WTC11 (cell line): ENCODE measurements at regions not wholly inside any gene's neighbourhood (a gene's known extent, or its start where the extent isn't known, plus 50 kb on each side); places are given as distances from the start of the nearest gene placed in this dataset.

ENCODE experiments used
- ATAC-seq: fragments of 200-7000 bp; cut with Tn5 transposase; 2 replicates; pipeline ENCODE4 v1.10.0; 2021; ENCODE audit warnings: mild to moderate bottlenecking, moderate library complexity
- CTCF ChIA-PET: fragments of 300-600 bp; sonication (Branson Sonifier 250); formaldehyde crosslinking; loops from one replicate; lab custom pipeline; 2021; ENCODE audit warnings: antibody characterized with exemption; lab: Charles Lee
- POLR2A ChIA-PET: fragments of 350-600 bp; sonication (Branson Sonifier 250); formaldehyde crosslinking; loops from one replicate; lab custom pipeline; 2021; ENCODE audit warnings: antibody characterized with exemption; lab: Charles Lee
- DNase-seq: peaks from one replicate; pipeline ENCODE4 v3.0.0; 2021; ENCODE audit warnings: low spot score
- H3K27ac Mint-ChIP-seq: 2 replicates; pipeline ENCODE4 v1.8.0; 2021; ENCODE audit warnings: mixed read lengths
- H3K27me3 Mint-ChIP-seq: 2 replicates; pipeline ENCODE4 v1.8.0; 2021; ENCODE audit warnings: low read depth, mild to moderate bottlenecking, moderate library complexity, mixed read lengths
- H3K36me3 Mint-ChIP-seq: 2 replicates; pipeline ENCODE4 v1.8.0; 2021; ENCODE audit warnings: mixed read lengths
- H3K4me1 Mint-ChIP-seq: 2 replicates; pipeline ENCODE4 v1.8.0; 2022; ENCODE audit warnings: mixed read lengths
- H3K4me3 Mint-ChIP-seq: 2 replicates; pipeline ENCODE4 v1.8.0; 2021; ENCODE audit warnings: mild to moderate bottlenecking, moderate library complexity, mixed read lengths
- H3K9me3 Mint-ChIP-seq: 2 replicates; pipeline ENCODE4 v1.8.0; 2021; ENCODE audit warnings: mixed read lengths
- AFF4 ChIP-seq: sonication (generic); formaldehyde crosslinking; IDR thresholded peaks from 2 replicates; pipeline ENCODE4 v1.8.1; 2023; ENCODE audit warnings: mild to moderate bottlenecking, missing genetic modification reagents, borderline replicate concordance
- ATF2 ChIP-seq: sonication (generic); formaldehyde crosslinking; IDR thresholded peaks from 2 replicates; pipeline ENCODE4 v1.8.1; 2022; ENCODE audit warnings: low read depth, missing genetic modification reagents, borderline replicate concordance
- ERG ChIP-seq: fragments of 250-450 bp; sonication (Bioruptor Pico); IDR thresholded peaks from 2 replicates; pipeline ENCODE4 v1.8.0; 2021; ENCODE audit warnings: mild to moderate bottlenecking
- FOXK1 ChIP-seq: sonication (generic); formaldehyde crosslinking; IDR thresholded peaks from 2 replicates; pipeline ENCODE4 v1.8.0; 2022; ENCODE audit warnings: mild to moderate bottlenecking, moderate library complexity, missing genetic modification reagents
- FOXP4 ChIP-seq: sonication (generic); formaldehyde crosslinking; IDR thresholded peaks from 2 replicates; pipeline ENCODE4 v1.8.0; 2022; ENCODE audit warnings: mild to moderate bottlenecking, missing genetic modification reagents
- GABPB1 ChIP-seq: sonication (generic); formaldehyde crosslinking; IDR thresholded peaks from 2 replicates; pipeline ENCODE4 v1.8.1; 2023; ENCODE audit warnings: mild to moderate bottlenecking, missing genetic modification reagents
- GRHL2 ChIP-seq: fragments of 250-450 bp; sonication (Bioruptor Pico); IDR thresholded peaks from 2 replicates; pipeline ENCODE4 v1.8.0; 2022; ENCODE audit warnings: mild to moderate bottlenecking, moderate library complexity; ENCODE audit not compliant: insufficient replicate concordance, severe bottlenecking
- GTF2I ChIP-seq: fragments of 250-450 bp; sonication (Bioruptor Pico); conservative IDR thresholded peaks from 2 replicates; pipeline ENCODE4 v1.4.0; 2021; ENCODE audit warnings: mild to moderate bottlenecking
- HMGA2 ChIP-seq: fragments of 250-450 bp; sonication (Bioruptor Pico); IDR thresholded peaks from 2 replicates; pipeline ENCODE4 v1.4.0; 2021; ENCODE audit warnings: mild to moderate bottlenecking, moderate library complexity
- JAZF1 ChIP-seq: fragments of 250-450 bp; sonication (Bioruptor Pico); IDR thresholded peaks from 2 replicates; pipeline ENCODE4 v1.9.0; 2021; ENCODE audit warnings: moderate library complexity, mild to moderate bottlenecking, inconsistent platforms
- NFYB ChIP-seq: sonication (generic); formaldehyde crosslinking; conservative IDR thresholded peaks from 2 replicates; pipeline ENCODE4 v1.8.0; 2022; ENCODE audit warnings: low read depth, missing genetic modification reagents
- OVOL2 ChIP-seq: fragments of 250-450 bp; sonication (Bioruptor Pico); IDR thresholded peaks from 2 replicates; pipeline ENCODE4 v1.9.0; 2021; ENCODE audit warnings: mild to moderate bottlenecking, borderline replicate concordance
- PRDM15 ChIP-seq: sonication (generic); formaldehyde crosslinking; IDR thresholded peaks from 2 replicates; pipeline ENCODE4 v1.8.0; 2022; ENCODE audit warnings: missing genetic modification reagents
- PRRX2 ChIP-seq: fragments of 250-450 bp; sonication (Bioruptor Pico); IDR thresholded peaks from 2 replicates; pipeline ENCODE4 v1.8.0; 2021; ENCODE audit warnings: mild to moderate bottlenecking
- SOX15 ChIP-seq: fragments of 250-450 bp; sonication (Bioruptor Pico); IDR thresholded peaks from 2 replicates; pipeline ENCODE4 v1.9.0; 2021; ENCODE audit warnings: mild to moderate bottlenecking
- SP1 ChIP-seq: sonication (generic); formaldehyde crosslinking; conservative IDR thresholded peaks from 2 replicates; pipeline ENCODE4 v1.8.1; 2022; ENCODE audit warnings: missing genetic modification reagents
- ZBTB21 ChIP-seq: sonication (generic); formaldehyde crosslinking; IDR thresholded peaks from 2 replicates; pipeline ENCODE4 v1.8.1; 2023; ENCODE audit warnings: mild to moderate bottlenecking, missing genetic modification reagents, borderline replicate concordance
- ZNF138 ChIP-seq: sonication (generic); formaldehyde crosslinking; conservative IDR thresholded peaks from 2 replicates; pipeline ENCODE4 v1.8.1; 2022; ENCODE audit warnings: mild to moderate bottlenecking, moderate library complexity, missing genetic modification reagents
- ZNF219 ChIP-seq: sonication (generic); formaldehyde crosslinking; IDR thresholded peaks from 2 replicates; pipeline ENCODE4 v1.8.0; 2023; ENCODE audit warnings: missing genetic modification reagents, mild to moderate bottlenecking, borderline replicate concordance
- ZNF317 ChIP-seq: sonication (generic); formaldehyde crosslinking; IDR thresholded peaks from 2 replicates; pipeline ENCODE4 v1.8.1; 2023; ENCODE audit warnings: low read depth, mild to moderate bottlenecking, moderate library complexity, missing genetic modification reagents, borderline replicate concordance
- ZNF425 ChIP-seq: fragments of 250-450 bp; sonication (Bioruptor Pico); conservative IDR thresholded peaks from 2 replicates; pipeline ENCODE4 v1.9.0; 2021; ENCODE audit warnings: mild to moderate bottlenecking

GRCh38 chrX:806586-806985 lies 176.0 kb downstream of the SHOX start:
- Mint-ChIP-seq H3K4me1 (peaks cover 15% of the 10 kb centered on the region), H3K36me3 (no peaks in the 10 kb centered on the region), H3K27ac (no peak overlapping the region), H3K4me3 (no peak overlapping the region), H3K27me3 (peaks cover 6% of the 10 kb centered on the region), H3K9me3 (peaks cover 3% of the 10 kb centered on the region)
- TF ChIP-seq PRRX2 (CRISPR knock-in tag): no peak
- no peak for TF ChIP-seq GRHL2 (CRISPR knock-in tag)
- no peak for TF ChIP-seq FOXK1 (CRISPR knock-in tag)
- no peak for TF ChIP-seq GABPB1 (CRISPR knock-in tag)
- TF ChIP-seq OVOL2 (CRISPR knock-in tag): no peak
- TF ChIP-seq SOX15 (CRISPR knock-in tag): no peak
- no peak for TF ChIP-seq ZNF425 (CRISPR knock-in tag)
- TF ChIP-seq ATF2: no peak
- TF ChIP-seq NFYB (CRISPR knock-in tag): no peak
- TF ChIP-seq PRDM15 (CRISPR knock-in tag): no peak
- no peak for TF ChIP-seq HMGA2
- TF ChIP-seq SP1 (CRISPR knock-in tag): no peak
- TF ChIP-seq ERG (CRISPR knock-in tag): no peak
- TF ChIP-seq ZNF219 (CRISPR knock-in tag): no peak
- no peak for TF ChIP-seq GTF2I (CRISPR knock-in tag)
- no peak for TF ChIP-seq JAZF1 (CRISPR knock-in tag)
- no peak for DNase-seq
- ChIA-PET CTCF (no interaction called here), POLR2A (no interaction called here)
- no peak for ATAC-seq

GRCh38 chrX:805988-806387 lies 175.4 kb downstream of the SHOX start:
- CTCF ChIA-PET: no interaction called here
- peaks cover 6% of the 10 kb centered on the region for H3K27me3 Mint-ChIP-seq
- ATAC-seq: no peak
- H3K9me3 Mint-ChIP-seq: peaks cover 7% of the 10 kb centered on the region
- POLR2A ChIA-PET: no interaction called here
- no peaks in the 10 kb centered on the region for H3K36me3 Mint-ChIP-seq
- no peak overlapping the region for H3K4me3 Mint-ChIP-seq
- no peak for DNase-seq
- no peak overlapping the region for H3K27ac Mint-ChIP-seq
- peaks cover 15% of the 10 kb centered on the region for H3K4me1 Mint-ChIP-seq
- TF ChIP-seq ZNF317 (CRISPR knock-in tag): no peak
- no peak for TF ChIP-seq ZBTB21 (CRISPR knock-in tag)
- TF ChIP-seq AFF4 (CRISPR knock-in tag): no peak
- TF ChIP-seq ZNF138 (CRISPR knock-in tag): no peak
- TF ChIP-seq FOXP4 (CRISPR knock-in tag): no peak
- TF ChIP-seq NFYB (CRISPR knock-in tag): no peak
